AG04450 (cell line): ENCODE measurements at regions not wholly inside any gene's neighbourhood (a gene's known extent, or its start where the extent isn't known, plus 50 kb on each side); places are given as distances from the start of the nearest gene placed in this dataset.

Source experiments
- CTCF ChIA-PET: fragments of 300-600, 350-600 bp; formaldehyde crosslinking; extraction: SDS; loops from one replicate; lab custom pipeline; 2022; ENCODE audit warnings: antibody characterized with exemption, inconsistent platforms; lab: Charles Lee
- POLR2A ChIA-PET: fragments of 350-600 bp; formaldehyde crosslinking; extraction: SDS; loops from one replicate; lab custom pipeline; 2021; ENCODE audit warnings: antibody characterized with exemption, inconsistent platforms; lab: Yijun Ruan, JAX
- DNase-seq: peaks from one replicate; pipeline ENCODE4 v3.0.0-alpha.2; 2011; ENCODE audit warnings: low read depth, low spot score
- H3K27ac ChIP-seq: one replicate; pipeline ENCODE4 v1.5.1; 2012; ENCODE audit warnings: low read depth, low read length, control low read depth
- H3K27me3 ChIP-seq: one replicate; pipeline ENCODE4 v1.6.0; 2012; ENCODE audit warnings: low read length; ENCODE audit not compliant: control insufficient read depth, insufficient read depth
- H3K4me3 ChIP-seq: 2 replicates; pipeline ENCODE4 v1.5.1; 2011; ENCODE audit warnings: mild to moderate bottlenecking, low read depth, low read length, control low read depth
- H3K9me3 ChIP-seq: 2 replicates; pipeline ENCODE4 v1.5.1; 2012; ENCODE audit warnings: low read length; ENCODE audit not compliant: control insufficient read depth, insufficient read depth
- TF ChIP-seq, protein P1 (sequence below): IDR thresholded peaks from 2 replicates; pipeline ENCODE4 v1.5.1; 2011; ENCODE audit warnings: low read depth, low read length, control low read depth, inconsistent platforms

GRCh38 chr5:125558466-125558865 lies 812.0 kb upstream of the ZNF608 start:
- ChIA-PET CTCF (interaction anchor here (0.6 to 1.3 kb wide), 2 partner anchors 17 to 196 kb away, joined by 3 to 5 read pairs; no protein-coding TSS in a partner anchor), POLR2A (interaction anchor here (0.8 to 1.2 kb wide), 5 partner anchors 8 to 185 kb away, joined by 3 to 4 read pairs (median 3); no protein-coding TSS in a partner anchor)
- no peak for DNase-seq
- no peaks in the 10 kb centered on the region for H3K9me3 ChIP-seq
- TF ChIP-seq, protein P1, sequence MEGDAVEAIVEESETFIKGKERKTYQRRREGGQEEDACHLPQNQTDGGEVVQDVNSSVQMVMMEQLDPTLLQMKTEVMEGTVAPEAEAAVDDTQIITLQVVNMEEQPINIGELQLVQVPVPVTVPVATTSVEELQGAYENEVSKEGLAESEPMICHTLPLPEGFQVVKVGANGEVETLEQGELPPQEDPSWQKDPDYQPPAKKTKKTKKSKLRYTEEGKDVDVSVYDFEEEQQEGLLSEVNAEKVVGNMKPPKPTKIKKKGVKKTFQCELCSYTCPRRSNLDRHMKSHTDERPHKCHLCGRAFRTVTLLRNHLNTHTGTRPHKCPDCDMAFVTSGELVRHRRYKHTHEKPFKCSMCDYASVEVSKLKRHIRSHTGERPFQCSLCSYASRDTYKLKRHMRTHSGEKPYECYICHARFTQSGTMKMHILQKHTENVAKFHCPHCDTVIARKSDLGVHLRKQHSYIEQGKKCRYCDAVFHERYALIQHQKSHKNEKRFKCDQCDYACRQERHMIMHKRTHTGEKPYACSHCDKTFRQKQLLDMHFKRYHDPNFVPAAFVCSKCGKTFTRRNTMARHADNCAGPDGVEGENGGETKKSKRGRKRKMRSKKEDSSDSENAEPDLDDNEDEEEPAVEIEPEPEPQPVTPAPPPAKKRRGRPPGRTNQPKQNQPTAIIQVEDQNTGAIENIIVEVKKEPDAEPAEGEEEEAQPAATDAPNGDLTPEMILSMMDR: no peak
- H3K4me3 ChIP-seq: no peak overlapping the region
- H3K27me3 ChIP-seq: no peaks in the 10 kb centered on the region
- no peak overlapping the region for H3K27ac ChIP-seq

DNA sequence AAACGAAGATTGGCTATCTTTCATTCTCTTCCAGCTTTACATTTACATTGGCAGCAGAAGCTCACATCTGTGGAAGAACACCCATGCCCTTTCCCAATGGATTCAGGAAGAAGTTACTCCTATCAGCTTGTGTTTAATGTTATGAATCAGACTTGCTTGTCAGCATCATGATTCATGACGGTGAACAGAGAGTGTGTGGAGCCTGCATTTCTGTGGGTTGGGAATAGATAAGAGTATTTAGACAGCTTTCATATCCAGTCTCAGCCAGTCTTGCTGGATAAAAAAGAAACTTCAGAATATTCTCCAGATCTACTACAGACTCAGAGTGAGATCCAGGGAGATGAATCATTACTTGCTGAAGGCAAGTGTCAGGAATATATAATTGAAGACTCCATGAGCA lies 812.9 kb upstream of the ZNF608 start:
- peak; percentile 89 for DNase-seq
- Histone ChIP-seq H3K27me3 (no peaks in the 10 kb centered on the region), H3K4me3 (no peak overlapping the region), H3K9me3 (no peaks in the 10 kb centered on the region), H3K27ac (no peak overlapping the region)
- TF ChIP-seq, protein P1: no peak
- POLR2A ChIA-PET: interaction anchor here (0.6 to 1.2 kb wide), 7 partner anchors 8 to 186 kb away, joined by 3 to 4 read pairs (median 3); no protein-coding TSS in a partner anchor
- CTCF ChIA-PET: interaction anchor here (1.3 kb wide), 1 partner anchor 16 kb away, joined by 5 read pairs; no protein-coding TSS in a partner anchor

DNA sequence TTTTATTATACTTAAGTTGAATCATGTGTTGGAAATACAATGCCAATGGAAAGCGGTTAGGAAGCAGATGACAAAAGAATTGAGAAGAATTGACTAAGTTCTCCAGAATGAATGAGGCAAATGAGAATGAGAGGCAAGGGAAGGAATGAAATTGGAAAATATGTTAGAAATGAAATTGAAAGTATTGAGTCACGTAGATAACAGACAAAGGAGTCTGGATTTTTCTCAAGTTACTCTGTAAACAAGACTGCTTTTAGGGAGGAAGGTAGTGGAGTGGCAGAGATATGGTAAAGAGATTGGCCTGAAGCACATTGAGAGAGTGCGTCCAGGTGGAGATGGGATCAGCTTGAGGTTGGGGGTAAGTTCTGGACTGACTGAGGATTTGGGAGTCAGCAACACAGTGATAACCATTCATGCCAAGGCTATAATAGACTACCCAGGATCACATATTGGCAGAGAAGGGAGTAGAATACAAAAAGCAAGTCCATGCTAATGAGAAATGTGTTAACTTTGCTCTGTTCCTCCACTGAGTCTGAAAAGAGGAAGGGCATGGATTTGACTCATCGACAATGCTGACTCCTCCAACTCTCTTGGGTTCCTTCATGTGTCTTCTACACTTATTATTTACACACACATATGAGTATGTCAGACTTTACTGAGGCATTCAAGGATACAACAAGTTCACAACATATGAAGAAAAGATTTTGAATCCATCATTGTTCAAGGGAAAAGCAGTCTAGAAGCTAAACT lies 814.2 kb upstream of the ZNF608 start:
- Histone ChIP-seq H3K27me3 (no peaks in the 10 kb centered on the region), H3K27ac (no peak overlapping the region), H3K4me3 (no peak overlapping the region), H3K9me3 (no peaks in the 10 kb centered on the region)
- CTCF ChIA-PET: no interaction called here
- TF ChIP-seq, protein P1: no peak
- DNase-seq: no peak
- POLR2A ChIA-PET: no interaction called here

- H3K4me3 ChIP-seq: no peak overlapping the region
- no peak overlapping the region for H3K27ac ChIP-seq
- peaks cover 4% of the 10 kb centered on the region for H3K9me3 ChIP-seq
- no peak for DNase-seq
- ChIA-PET POLR2A (interaction anchor here (0.6 kb wide), 1 partner anchor 153 kb away, joined by 3 read pairs; no protein-coding TSS in a partner anchor), CTCF (no interaction called here)
- TF ChIP-seq, protein P1: no peak
- no peaks in the 10 kb centered on the region for H3K27me3 ChIP-seq
Measured at GRCh38 chr5:125564317-125564975, 818.0 kb upstream of the ZNF608 start.

- ChIA-PET CTCF (no interaction called here), POLR2A (no interaction called here)
- Histone ChIP-seq H3K4me3 (no peak overlapping the region), H3K9me3 (no peaks in the 10 kb centered on the region), H3K27me3 (no peaks in the 10 kb centered on the region), H3K27ac (no peak overlapping the region)
- DNase-seq: no peak
- TF ChIP-seq, protein P1: no peak
Measured at GRCh38 chr5:125574491-125575044, 828.1 kb upstream of the ZNF608 start.
